ENCODE measurements at regions not wholly inside any gene's neighbourhood (a gene's known extent, or its start where the extent isn't known, plus 50 kb on each side); places are given as distances from the start of the nearest gene placed in this dataset.

DNA sequence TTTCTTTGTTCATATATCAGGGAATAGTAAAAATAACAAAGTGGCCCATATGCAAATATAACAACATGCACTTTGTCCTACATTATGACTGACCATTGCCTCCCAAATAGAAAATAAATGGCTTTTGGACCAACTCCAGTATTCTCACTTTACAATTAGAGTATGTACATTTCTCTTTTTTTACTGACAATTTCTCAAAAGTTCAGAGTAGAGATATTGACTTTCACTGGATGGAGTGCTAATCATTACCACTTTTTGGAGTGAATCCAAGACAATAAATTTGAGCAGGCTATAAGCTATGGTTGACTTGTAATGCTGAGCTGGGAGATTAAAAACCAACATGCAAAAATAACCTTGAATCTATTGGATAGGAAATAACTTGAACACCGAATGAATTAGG, 987.4 kb downstream of the SUCLG1 start:
- no peak overlapping the region for H3K4me2 ChIP-seq (ENCODE audit: low read depth, low read length, poor library complexity, severe bottlenecking)
- no peaks in the 10 kb centered on the region for H3K9me3 ChIP-seq (ENCODE audit: insufficient read depth, low read length)
- no peaks in the 10 kb centered on the region for H3K27me3 ChIP-seq (ENCODE audit: low read length)
- H3F3A ChIP-seq (ENCODE audit: insufficient read depth): no peaks in the 10 kb centered on the region
- H3K79me2 ChIP-seq (ENCODE audit: insufficient read depth, low read length): no peaks in the 10 kb centered on the region
- no peaks in the 10 kb centered on the region for H4K20me1 ChIP-seq (ENCODE audit: low read depth, low read length)
- H3K9me2 ChIP-seq (replicated peaks; ENCODE audit: insufficient read depth, low read length): no peaks in the 10 kb centered on the region
- no peak overlapping the region for H3K4me3 ChIP-seq (ENCODE audit: insufficient read depth, low read length, poor library complexity, severe bottlenecking)
- TF ChIP-seq EZH2phosphoT487 (conservative IDR thresholded peaks at IDR 0.05; ENCODE audit: low read length) (no peak), CTCF (IDR thresholded peaks at IDR 0.05; ENCODE audit: insufficient read depth, low read length, poor library complexity, severe bottlenecking) (no peak)
- H3K27ac ChIP-seq (ENCODE audit: low read depth, low read length): no peak overlapping the region
- H3K36me3 ChIP-seq (ENCODE audit: low read length): no peaks in the 10 kb centered on the region
- no peak overlapping the region for H2AFZ ChIP-seq (ENCODE audit: low read depth, low read length, severe bottlenecking)
- H3K9ac ChIP-seq (ENCODE audit: low read length): no peak overlapping the region

- no peaks in the 10 kb centered on the region for H4K20me1 ChIP-seq (ENCODE audit: low read depth, low read length)
- no peak overlapping the region for H3K27ac ChIP-seq (ENCODE audit: low read depth, low read length)
- no peaks in the 10 kb centered on the region for H3K36me3 ChIP-seq (ENCODE audit: low read length)
- no peaks in the 10 kb centered on the region for H3K27me3 ChIP-seq (ENCODE audit: low read length)
- H3K9ac ChIP-seq (ENCODE audit: low read length): no peak overlapping the region
- no peak overlapping the region for H3K4me3 ChIP-seq (ENCODE audit: insufficient read depth, low read length, poor library complexity, severe bottlenecking)
- no peak overlapping the region for H3K4me2 ChIP-seq (ENCODE audit: low read depth, low read length, poor library complexity, severe bottlenecking)
- no peaks in the 10 kb centered on the region for H3K9me3 ChIP-seq (ENCODE audit: insufficient read depth, low read length)
- H3F3A ChIP-seq (ENCODE audit: insufficient read depth): no peaks in the 10 kb centered on the region
- H3K9me2 ChIP-seq (replicated peaks; ENCODE audit: insufficient read depth, low read length): no peaks in the 10 kb centered on the region
- TF ChIP-seq CTCF (IDR thresholded peaks at IDR 0.05; ENCODE audit: insufficient read depth, low read length, poor library complexity, severe bottlenecking) (no peak), EZH2phosphoT487 (conservative IDR thresholded peaks at IDR 0.05; ENCODE audit: low read length) (no peak)
- no peak overlapping the region for H2AFZ ChIP-seq (ENCODE audit: low read depth, low read length, severe bottlenecking)
- H3K79me2 ChIP-seq (ENCODE audit: insufficient read depth, low read length): no peaks in the 10 kb centered on the region
Observed at GRCh38 chr2:83470928-83471327, 988.2 kb downstream of the SUCLG1 start.

DNA sequence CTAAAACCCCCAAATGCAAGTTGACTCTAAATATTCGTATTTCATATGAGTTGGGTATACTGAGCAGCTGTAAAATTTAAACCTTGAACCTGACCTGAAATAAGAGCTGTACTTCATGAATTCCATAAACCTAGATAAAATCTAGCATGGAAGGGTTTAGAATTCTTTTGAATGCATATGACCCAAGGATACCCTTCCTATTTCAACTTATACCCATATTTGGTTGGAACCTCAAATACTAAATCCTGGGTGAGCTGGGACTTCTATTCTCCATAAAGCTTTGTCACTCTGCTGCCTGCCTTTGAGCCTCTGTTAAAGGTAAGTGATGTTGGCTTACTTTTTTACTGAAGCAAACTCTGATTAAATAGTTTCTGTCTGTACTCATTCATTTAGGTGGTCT, 994.6 kb downstream of the SUCLG1 start:
- Histone ChIP-seq H3K4me2 (ENCODE audit: low read depth, low read length, poor library complexity, severe bottlenecking) (no peak overlapping the region), H3K9me2 (replicated peaks; ENCODE audit: insufficient read depth, low read length) (no peaks in the 10 kb centered on the region)
- no peak for TF ChIP-seq EZH2phosphoT487 (conservative IDR thresholded peaks at IDR 0.05; ENCODE audit: low read length)
- TF ChIP-seq CTCF (IDR thresholded peaks at IDR 0.05; ENCODE audit: insufficient read depth, low read length, poor library complexity, severe bottlenecking): no peak

GRCh38 chr2:83462881-83463280, 996.2 kb downstream of the SUCLG1 start:
- Histone ChIP-seq H3K9me3 (ENCODE audit: insufficient read depth, low read length) (no peaks in the 10 kb centered on the region), H3K27ac (ENCODE audit: low read depth, low read length) (no peak overlapping the region), H3K79me2 (ENCODE audit: insufficient read depth, low read length) (no peaks in the 10 kb centered on the region), H3K9ac (ENCODE audit: low read length) (no peak overlapping the region), H3K27me3 (ENCODE audit: low read length) (no peaks in the 10 kb centered on the region), H4K20me1 (ENCODE audit: low read depth, low read length) (no peaks in the 10 kb centered on the region), H2AFZ (ENCODE audit: low read depth, low read length, severe bottlenecking) (no peak overlapping the region), H3K9me2 (replicated peaks; ENCODE audit: insufficient read depth, low read length) (no peaks in the 10 kb centered on the region), H3K4me2 (ENCODE audit: low read depth, low read length, poor library complexity, severe bottlenecking) (no peak overlapping the region), H3K36me3 (ENCODE audit: low read length) (no peaks in the 10 kb centered on the region), H3K4me3 (ENCODE audit: insufficient read depth, low read length, poor library complexity, severe bottlenecking) (no peak overlapping the region), H3F3A (ENCODE audit: insufficient read depth) (no peaks in the 10 kb centered on the region)
- TF ChIP-seq EZH2phosphoT487 (conservative IDR thresholded peaks at IDR 0.05; ENCODE audit: low read length) (no peak), CTCF (IDR thresholded peaks at IDR 0.05; ENCODE audit: insufficient read depth, low read length, poor library complexity, severe bottlenecking) (no peak)

More for the DNA sequence above, 994.6 kb downstream of the SUCLG1 start:
- H3K36me3 ChIP-seq (ENCODE audit: low read length): no peaks in the 10 kb centered on the region
- no peak overlapping the region for H3K9ac ChIP-seq (ENCODE audit: low read length)
- no peaks in the 10 kb centered on the region for H3K79me2 ChIP-seq (ENCODE audit: insufficient read depth, low read length)
- no peaks in the 10 kb centered on the region for H3F3A ChIP-seq (ENCODE audit: insufficient read depth)
- H2AFZ ChIP-seq (ENCODE audit: low read depth, low read length, severe bottlenecking): no peak overlapping the region
- no peaks in the 10 kb centered on the region for H3K27me3 ChIP-seq (ENCODE audit: low read length)
- H4K20me1 ChIP-seq (ENCODE audit: low read depth, low read length): no peaks in the 10 kb centered on the region
- H3K4me3 ChIP-seq (ENCODE audit: insufficient read depth, low read length, poor library complexity, severe bottlenecking): no peak overlapping the region
- H3K27ac ChIP-seq (ENCODE audit: low read depth, low read length): no peak overlapping the region
- H3K9me3 ChIP-seq (ENCODE audit: insufficient read depth, low read length): no peaks in the 10 kb centered on the region

Measured in SU-DHL-6 (cell line).